C4-2B (cell line): ENCODE measurements at regions not wholly inside any gene's neighbourhood (a gene's known extent, or its start where the extent isn't known, plus 50 kb on each side); places are given as distances from the start of the nearest gene placed in this dataset.

ENCODE experiments used
- CTCF ChIP-seq: fragments of 450-650 bp; conservative IDR thresholded peaks from 2 replicates; pipeline ENCODE4 v1.5.1; 2017; ENCODE audit warnings: mild to moderate bottlenecking
- ZFX ChIP-seq: fragments of 450-650 bp; IDR thresholded peaks from 2 replicates; pipeline ENCODE4 v1.6.1; 2017

- TF ChIP-seq CTCF (no peak), ZFX (no peak)
Measured at GRCh38 chr2:217340899-217341298, 481.0 kb upstream of the TNP1 start.
